Ovary (tissue), 7 donors: ENCODE measurements at regions not wholly inside any gene's neighbourhood (a gene's known extent, or its start where the extent isn't known, plus 50 kb on each side); places are given as distances from the start of the nearest gene placed in this dataset.

Experiments
- DNase-seq, 5 donors: peaks; one replicate each; pipeline ENCODE4 v3.0.0-alpha.2; 2019 to 2020
- H3K27ac ChIP-seq, 2 donors: fragments of 200-600 bp; one replicate each; pipeline versions ENCODE4 v1.5.1 to v1.8.0; 2019 to 2022
- H3K27me3 ChIP-seq: fragments of 200-600 bp; one replicate; pipeline ENCODE4 v1.8.0; 2022
- H3K36me3 ChIP-seq: fragments of 200-600 bp; sonication (generic); one replicate; pipeline ENCODE4 v1.5.1; 2019
- H3K4me1 ChIP-seq: one replicate; pipeline ENCODE4 v1.8.1; 2013; ENCODE audit warnings: mild to moderate bottlenecking, moderate library complexity; ENCODE audit not compliant: insufficient read depth
- H3K4me3 ChIP-seq: fragments of 200-600 bp; sonication (generic); one replicate; pipeline ENCODE4 v1.5.1; 2017
- H3K9me3 ChIP-seq, 2 donors: fragments of 200-600 bp in 1 of 2; sonication (generic) in 1 of 2; one replicate each; pipeline versions ENCODE4 v1.5.1 to v1.8.1; 2013 to 2019; ENCODE audit warnings: mild to moderate bottlenecking in 1 of 2, moderate library complexity in 1 of 2
- EP300 ChIP-seq: sonication (generic); formaldehyde crosslinking; IDR thresholded peaks from one replicate; pipeline ENCODE4 v1.6.1; 2017; ENCODE audit warnings: antibody characterized with exemption
- POLR2A ChIP-seq: fragments of 450-650 bp; IDR thresholded peaks from one replicate; pipeline ENCODE4 v1.6.1; 2017; ENCODE audit warnings: antibody characterized with exemption, mild to moderate bottlenecking, moderate library complexity
- WGBS, 3 donors: extraction: QIAGEN DNeasy Blood & Tissue Kit in 1 of 3; methylation state at CpG; one replicate each; pipeline versions ENCODE4 v1.1.5 to v1.1.7; 2013 to 2017; 5-methylcytosine and 5-hydroxymethylcytosine counted together
- intact Hi-C, 4 donors: fragments of 100-400 bp; cut with DNase I; formaldehyde crosslinking; loops; one replicate each; pipeline versions ENCODE4 v1.11.0 to v1.15.1; 2022 to 2023
- TF ChIP-seq, protein P1 (sequence below), 3 donors: fragments of 450-650 bp in 2 of 3; fragments of 200-600 bp in 1 of 3; IDR thresholded peaks; one replicate each; pipeline versions ENCODE4 v1.5.1 to v1.8.0; 2016 to 2022; ENCODE audit warnings: antibody characterized with exemption in 3 of 3, mild to moderate bottlenecking in 1 of 3
- donor health status: DM: no; HTN: no; CAD: no; lungs with moderate emphysema.
- donor health status: DM: no; HTN: no; CAD: no.
- donor health status: Bipolar disorder and iron deficiency.
- donor health status: DM: no; HTN: no; CAD: no.
- donor health status: DM: yes; HTN: yes; CAD: no.

- intact Hi-C loops: no loop called here
- Histone ChIP-seq H3K4me3 (no peak overlapping the region), H3K36me3 (no peaks in the 10 kb centered on the region), H3K27ac (no peak overlapping the region), H3K9me3 (no peaks in the 10 kb centered on the region), H3K27me3 (no peaks in the 10 kb centered on the region), H3K4me1 (no peaks in the 10 kb centered on the region)
- 84 to 91% (median 90%) methylated on average over 1 of the region's 1 CpG for WGBS, 3 donors
- no peak for TF ChIP-seq POLR2A
- no peak for DNase-seq
These were observed 524.5 kb downstream of the GALC start for GRCh38 chr14:87468531-87468930.

GRCh38 chr14:87467578-87467977 is 525.4 kb downstream of the GALC start:
- TF ChIP-seq, protein P1, sequence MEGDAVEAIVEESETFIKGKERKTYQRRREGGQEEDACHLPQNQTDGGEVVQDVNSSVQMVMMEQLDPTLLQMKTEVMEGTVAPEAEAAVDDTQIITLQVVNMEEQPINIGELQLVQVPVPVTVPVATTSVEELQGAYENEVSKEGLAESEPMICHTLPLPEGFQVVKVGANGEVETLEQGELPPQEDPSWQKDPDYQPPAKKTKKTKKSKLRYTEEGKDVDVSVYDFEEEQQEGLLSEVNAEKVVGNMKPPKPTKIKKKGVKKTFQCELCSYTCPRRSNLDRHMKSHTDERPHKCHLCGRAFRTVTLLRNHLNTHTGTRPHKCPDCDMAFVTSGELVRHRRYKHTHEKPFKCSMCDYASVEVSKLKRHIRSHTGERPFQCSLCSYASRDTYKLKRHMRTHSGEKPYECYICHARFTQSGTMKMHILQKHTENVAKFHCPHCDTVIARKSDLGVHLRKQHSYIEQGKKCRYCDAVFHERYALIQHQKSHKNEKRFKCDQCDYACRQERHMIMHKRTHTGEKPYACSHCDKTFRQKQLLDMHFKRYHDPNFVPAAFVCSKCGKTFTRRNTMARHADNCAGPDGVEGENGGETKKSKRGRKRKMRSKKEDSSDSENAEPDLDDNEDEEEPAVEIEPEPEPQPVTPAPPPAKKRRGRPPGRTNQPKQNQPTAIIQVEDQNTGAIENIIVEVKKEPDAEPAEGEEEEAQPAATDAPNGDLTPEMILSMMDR (IDR thresholded peaks at IDR 0.05): no peak
- TF ChIP-seq POLR2A: no peak
- no peak for TF ChIP-seq EP300
- Histone ChIP-seq H3K27me3 (no peaks in the 10 kb centered on the region), H3K9me3 (no peaks in the 10 kb centered on the region), H3K36me3 (no peaks in the 10 kb centered on the region), H3K27ac (no peak overlapping the region), H3K4me1 (no peaks in the 10 kb centered on the region), H3K4me3 (no peak overlapping the region)
- intact Hi-C loops: no loop called here
- DNase-seq: no peak
- 81 to 93% (median 90%) methylated on average over 1 of the region's 1 CpG for WGBS, 3 donors

DNA sequence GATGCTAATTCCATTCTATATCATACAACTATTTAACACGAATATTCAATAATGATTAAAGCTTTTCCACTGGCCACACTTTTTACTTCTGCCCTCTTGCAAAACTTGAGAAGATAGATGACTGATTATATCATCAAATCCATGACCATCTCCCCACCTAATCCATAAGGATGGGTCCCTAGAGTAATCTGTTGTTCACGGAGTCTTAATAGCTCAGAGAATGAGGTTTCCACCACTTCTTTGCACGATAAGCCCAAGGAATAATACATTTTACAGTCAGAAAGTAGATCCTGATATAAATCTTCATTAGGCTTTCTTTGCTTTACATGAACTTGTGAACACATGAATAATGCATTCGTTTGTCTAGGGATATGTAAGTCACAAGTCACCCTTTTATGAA is 527.2 kb downstream of the GALC start:
- DNase-seq: no peak
- WGBS, 3 donors: 75 to 84% (median 81%) methylated on average over 4 of the region's 4 CpGs
- TF ChIP-seq POLR2A (no peak), EP300 (no peak)
- TF ChIP-seq, protein P1 (IDR thresholded peaks at IDR 0.05): no peak
- Histone ChIP-seq H3K4me3 (no peak overlapping the region), H3K4me1 (no peaks in the 10 kb centered on the region), H3K27ac (no peak overlapping the region), H3K36me3 (no peaks in the 10 kb centered on the region), H3K27me3 (no peaks in the 10 kb centered on the region), H3K9me3 (no peaks in the 10 kb centered on the region)
- intact Hi-C loops: no loop called here

- intact Hi-C loops: no loop called here
- Histone ChIP-seq H3K4me1 (no peaks in the 10 kb centered on the region), H3K27me3 (no peaks in the 10 kb centered on the region), H3K36me3 (no peaks in the 10 kb centered on the region), H3K4me3 (no peak overlapping the region), H3K27ac (no peak overlapping the region), H3K9me3 (no peaks in the 10 kb centered on the region)
- DNase-seq: no peak
- TF ChIP-seq EP300 (no peak), POLR2A (no peak)
- TF ChIP-seq, protein P1 (IDR thresholded peaks at IDR 0.05): no peak
- 86 to 87% (median 87%) methylated on average over 6 of the region's 6 CpGs for WGBS, 3 donors
These were observed 531.3 kb downstream of the GALC start for GRCh38 chr14:87461704-87462103.

GRCh38 chr14:87457720-87458119 is 535.3 kb downstream of the GALC start:
- Histone ChIP-seq H3K4me1 (no peaks in the 10 kb centered on the region), H3K9me3 (no peaks in the 10 kb centered on the region), H3K36me3 (no peaks in the 10 kb centered on the region), H3K4me3 (peak overlapping the region; percentile 1), H3K27ac (no peak overlapping the region), H3K27me3 (no peaks in the 10 kb centered on the region)
- intact Hi-C loops: no loop called here
- whole genome bisulfite sequencing, 3 donors: 70 to 78% (median 73%) methylated on average over 6 of the region's 6 CpGs
- DNase-seq: no peak
- no peak for TF ChIP-seq EP300
- TF ChIP-seq, protein P1 (IDR thresholded peaks at IDR 0.05): no peak
- TF ChIP-seq POLR2A: no peak
